Osteoblast (primary cell): ENCODE measurements at regions not wholly inside any gene's neighbourhood (a gene's known extent, or its start where the extent isn't known, plus 50 kb on each side); places are given as distances from the start of the nearest gene placed in this dataset.

Experiments
- DNase-seq: peaks from one replicate; pipeline ENCODE4 v3.0.0; 2011; ENCODE audit warnings: low spot score, mixed read lengths; ENCODE audit not compliant: insufficient read length; ENCODE audit errors: missing footprints
- H2AFZ ChIP-seq: 2 replicates; pipeline ENCODE4 v1.6.0; 2011; ENCODE audit warnings: mild to moderate bottlenecking, low read length
- H3K27ac ChIP-seq: 2 replicates; pipeline ENCODE4 v1.5.1; 2011; ENCODE audit warnings: mild to moderate bottlenecking, low read depth, low read length, moderate library complexity
- H3K27me3 ChIP-seq: 2 replicates; pipeline ENCODE4 v1.6.0; 2012; ENCODE audit warnings: mild to moderate bottlenecking, control low read depth, inconsistent platforms, low read length, moderate library complexity; ENCODE audit not compliant: insufficient read depth
- H3K36me3 ChIP-seq: 2 replicates; pipeline ENCODE4 v1.5.1; 2011; ENCODE audit warnings: mild to moderate bottlenecking, low read length, control low read depth, moderate library complexity; ENCODE audit not compliant: insufficient read depth
- H3K4me1 ChIP-seq: 2 replicates; pipeline ENCODE4 v1.5.1; 2011; ENCODE audit warnings: mild to moderate bottlenecking, low read length, control low read depth, moderate library complexity; ENCODE audit not compliant: insufficient read depth
- H3K4me2 ChIP-seq: 2 replicates; pipeline ENCODE4 v1.6.0; 2011; ENCODE audit warnings: mild to moderate bottlenecking, low read length; ENCODE audit not compliant: insufficient read depth
- H3K4me3 ChIP-seq: fragments of 200-600 bp; sonication (generic); 3 replicates; pipeline ENCODE4 v1.5.1; 2012; ENCODE audit warnings: mild to moderate bottlenecking, low read length, inconsistent platforms; ENCODE audit not compliant: insufficient read depth
- H3K79me2 ChIP-seq: 2 replicates; pipeline ENCODE4 v1.6.0; 2012; ENCODE audit warnings: mild to moderate bottlenecking, low read length, control low read depth, inconsistent platforms; ENCODE audit not compliant: insufficient read depth
- H3K9me3 ChIP-seq: 2 replicates; pipeline ENCODE4 v1.5.1; 2011; ENCODE audit warnings: low read depth, low read length, control low read depth
- H4K20me1 ChIP-seq: 2 replicates; pipeline ENCODE4 v1.6.0; 2012; ENCODE audit warnings: mild to moderate bottlenecking, low read length, control low read depth; ENCODE audit not compliant: insufficient read depth
- TF ChIP-seq, protein P1 (sequence below): IDR thresholded peaks from 2 replicates; pipeline ENCODE4 v1.5.1; 2011; ENCODE audit warnings: mild to moderate bottlenecking, low read depth, low read length, moderate library complexity; ENCODE audit errors: extremely low read depth

DNA sequence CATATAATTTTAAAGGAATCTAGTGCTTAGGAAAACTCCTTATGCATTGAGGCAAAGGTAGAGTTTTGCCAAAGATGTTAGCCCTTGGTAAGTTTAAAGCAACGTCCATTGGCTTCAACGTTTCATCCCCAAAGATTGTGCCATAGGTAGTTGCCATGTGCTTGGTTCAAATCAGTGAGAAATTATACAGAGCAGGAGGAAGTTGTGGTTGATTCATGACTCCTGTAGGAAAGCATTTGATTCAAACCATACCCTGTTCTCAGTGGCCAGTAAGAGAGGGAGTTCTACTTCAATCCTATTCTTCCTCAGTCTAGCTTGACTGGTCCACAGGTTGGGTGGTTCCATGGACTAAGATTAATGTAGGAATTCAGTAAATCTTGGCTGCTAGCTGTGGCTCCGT, 535.6 kb downstream of the QKI start:
- Histone ChIP-seq H3K4me2 (no peak overlapping the region), H3K36me3 (no peaks in the 10 kb centered on the region), H3K9me3 (no peaks in the 10 kb centered on the region), H3K27me3 (no peaks in the 10 kb centered on the region), H3K79me2 (no peaks in the 10 kb centered on the region), H3K27ac (no peak overlapping the region), H2AFZ (no peak overlapping the region), H4K20me1 (no peaks in the 10 kb centered on the region), H3K4me3 (no peak overlapping the region), H3K4me1 (no peaks in the 10 kb centered on the region)
- TF ChIP-seq, protein P1, sequence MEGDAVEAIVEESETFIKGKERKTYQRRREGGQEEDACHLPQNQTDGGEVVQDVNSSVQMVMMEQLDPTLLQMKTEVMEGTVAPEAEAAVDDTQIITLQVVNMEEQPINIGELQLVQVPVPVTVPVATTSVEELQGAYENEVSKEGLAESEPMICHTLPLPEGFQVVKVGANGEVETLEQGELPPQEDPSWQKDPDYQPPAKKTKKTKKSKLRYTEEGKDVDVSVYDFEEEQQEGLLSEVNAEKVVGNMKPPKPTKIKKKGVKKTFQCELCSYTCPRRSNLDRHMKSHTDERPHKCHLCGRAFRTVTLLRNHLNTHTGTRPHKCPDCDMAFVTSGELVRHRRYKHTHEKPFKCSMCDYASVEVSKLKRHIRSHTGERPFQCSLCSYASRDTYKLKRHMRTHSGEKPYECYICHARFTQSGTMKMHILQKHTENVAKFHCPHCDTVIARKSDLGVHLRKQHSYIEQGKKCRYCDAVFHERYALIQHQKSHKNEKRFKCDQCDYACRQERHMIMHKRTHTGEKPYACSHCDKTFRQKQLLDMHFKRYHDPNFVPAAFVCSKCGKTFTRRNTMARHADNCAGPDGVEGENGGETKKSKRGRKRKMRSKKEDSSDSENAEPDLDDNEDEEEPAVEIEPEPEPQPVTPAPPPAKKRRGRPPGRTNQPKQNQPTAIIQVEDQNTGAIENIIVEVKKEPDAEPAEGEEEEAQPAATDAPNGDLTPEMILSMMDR, result no peak
- no peak for DNase-seq

DNA sequence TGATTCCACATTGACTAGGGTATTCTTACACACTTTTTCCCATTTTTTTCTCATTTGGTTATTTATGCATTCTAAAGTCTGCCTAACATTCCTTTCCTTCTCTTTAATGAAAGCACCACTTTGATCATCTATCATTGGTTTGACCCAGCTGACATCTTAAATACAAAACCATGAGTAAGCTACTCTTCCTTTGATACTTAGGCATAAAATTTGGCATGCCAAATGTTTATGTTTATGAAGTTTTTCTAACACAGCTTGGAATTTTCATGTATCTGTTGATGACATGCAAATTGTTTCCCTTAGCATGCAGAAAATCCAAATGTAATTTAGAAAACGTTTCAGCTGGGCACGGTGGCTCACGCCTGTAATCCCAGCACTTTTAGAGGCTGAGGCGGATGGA, 534.9 kb downstream of the QKI start:
- TF ChIP-seq, protein P1, result no peak
- Histone ChIP-seq H3K27me3 (no peaks in the 10 kb centered on the region), H3K4me1 (no peaks in the 10 kb centered on the region), H3K27ac (no peak overlapping the region), H2AFZ (no peak overlapping the region), H3K4me3 (no peak overlapping the region), H3K4me2 (no peak overlapping the region), H3K9me3 (no peaks in the 10 kb centered on the region), H3K79me2 (no peaks in the 10 kb centered on the region), H3K36me3 (no peaks in the 10 kb centered on the region), H4K20me1 (no peaks in the 10 kb centered on the region)
- DNase-seq, result no peak

DNA sequence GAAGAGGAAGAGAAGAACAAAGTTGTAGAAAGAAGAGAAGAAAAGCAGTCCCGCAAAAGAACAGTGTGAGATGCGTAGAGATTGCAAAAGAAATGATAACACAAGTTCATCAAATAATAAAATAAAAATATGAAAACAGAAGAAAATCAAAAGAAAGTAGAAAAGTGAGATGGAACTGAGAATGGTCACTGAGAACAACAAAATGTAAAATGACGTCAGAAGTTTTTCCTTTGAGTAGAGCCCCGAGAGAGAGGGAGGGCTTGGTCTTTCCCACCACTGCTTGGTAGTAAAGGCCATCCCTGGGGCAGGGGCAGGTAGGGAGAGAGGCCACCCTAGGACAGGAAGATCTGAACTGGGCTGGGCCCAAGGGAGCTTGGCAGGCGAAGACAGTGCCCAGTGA, 533.7 kb downstream of the QKI start:
- no peak overlapping the region for H3K4me2 ChIP-seq
- H3K27ac ChIP-seq, result no peak overlapping the region
- no peaks in the 10 kb centered on the region for H4K20me1 ChIP-seq
- TF ChIP-seq, protein P1, result no peak
- H2AFZ ChIP-seq, result no peak overlapping the region
- DNase-seq, result no peak
- no peaks in the 10 kb centered on the region for H3K4me1 ChIP-seq
- no peaks in the 10 kb centered on the region for H3K27me3 ChIP-seq
- no peak overlapping the region for H3K4me3 ChIP-seq
- no peaks in the 10 kb centered on the region for H3K9me3 ChIP-seq
- no peaks in the 10 kb centered on the region for H3K79me2 ChIP-seq
- H3K36me3 ChIP-seq, result no peaks in the 10 kb centered on the region

DNA sequence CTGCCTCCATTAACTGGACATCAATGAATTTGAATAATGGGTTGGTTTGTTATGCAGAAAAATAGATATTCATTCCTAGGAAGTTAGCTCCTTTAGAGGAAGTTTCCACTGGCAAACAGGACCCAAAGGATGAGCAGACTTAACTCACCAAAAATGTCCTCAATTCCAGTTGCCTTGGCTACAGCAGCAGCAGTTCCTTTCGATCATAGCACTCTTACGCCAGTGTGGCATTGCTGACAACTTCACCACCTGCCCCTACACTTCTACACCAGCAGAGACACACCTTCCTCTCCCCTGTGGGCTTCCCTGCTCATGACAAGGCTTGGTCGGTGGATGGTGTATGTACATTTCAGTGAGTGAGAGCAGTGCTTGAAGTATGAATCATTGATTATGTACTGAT, 532.8 kb downstream of the QKI start:
- Histone ChIP-seq H3K4me1 (no peaks in the 10 kb centered on the region), H3K9me3 (no peaks in the 10 kb centered on the region), H3K36me3 (no peaks in the 10 kb centered on the region), H3K27ac (no peak overlapping the region), H3K4me2 (no peak overlapping the region), H2AFZ (no peak overlapping the region), H3K79me2 (no peaks in the 10 kb centered on the region), H3K4me3 (no peak overlapping the region), H4K20me1 (no peaks in the 10 kb centered on the region), H3K27me3 (no peaks in the 10 kb centered on the region)
- DNase-seq, result no peak
- TF ChIP-seq, protein P1, result no peak
